Body of pancreas (tissue), 4 donors: ENCODE measurements at regions not wholly inside any gene's neighbourhood (a gene's known extent, or its start where the extent isn't known, plus 50 kb on each side); places are given as distances from the start of the nearest gene placed in this dataset.

ENCODE experiments used
- ATAC-seq: fragments of 150-250 bp; one replicate; pipeline ENCODE4 v1.9.1; 2016
- DNase-seq, 4 donors: peaks; one replicate each; pipeline ENCODE4 v3.0.0-alpha.2; 2019
- H3K27ac ChIP-seq, 4 donors: fragments of 200-600 bp; sonication (generic); 1 replicate in 3 of 4; 2 replicates in 1 of 4; pipeline versions ENCODE4 v1.5.1 to v1.6.1; 2016 to 2019; ENCODE audit warnings: mild to moderate bottlenecking in 1 of 4, mixed read lengths in 1 of 4, moderate library complexity in 1 of 4
- H3K27me3 ChIP-seq, 2 donors: fragments of 200-600 bp; sonication (generic); one replicate each; pipeline ENCODE4 v1.6.0; 2016; ENCODE audit warnings: mild to moderate bottlenecking in 1 of 2
- H3K36me3 ChIP-seq, 2 donors: fragments of 200-600 bp; sonication (generic); replicated peaks in 1 of 2; 2 replicates each; pipeline ENCODE4 v1.5.1; 2016; ENCODE audit warnings: low read depth in 2 of 2; ENCODE audit not compliant: insufficient read depth in 1 of 2
- H3K4me1 ChIP-seq: fragments of 200-600 bp; sonication (generic); one replicate; pipeline ENCODE4 v1.6.0; 2016
- H3K4me3 ChIP-seq, 2 donors: fragments of 200-600 bp; sonication (generic); 1 replicate in 1 of 2; 2 replicates in 1 of 2; pipeline ENCODE4 v1.5.1; 2016 to 2019
- H3K9me3 ChIP-seq, 3 donors: fragments of 200-600 bp; sonication (generic); 1 replicate in 2 of 3; 2 replicates in 1 of 3; pipeline ENCODE4 v1.5.1; 2016
- CTCF ChIP-seq, 7 experiments: fragments of 450-650 bp in 4 of 7; fragments of 200-600 bp in 3 of 7; sonication (generic) in 3 of 7; IDR thresholded peaks; one replicate each; pipeline ENCODE4 v1.5.1; 2016 to 2019; ENCODE audit warnings: antibody characterized with exemption in 7 of 7
- POLR2A ChIP-seq, 3 donors: fragments of 450-650 bp; IDR thresholded peaks; one replicate each; pipeline ENCODE4 v1.6.1; 2016; ENCODE audit warnings: antibody characterized with exemption in 3 of 3, mild to moderate bottlenecking in 2 of 3
- WGBS, 2 donors: methylation state at CpG; one replicate each; pipeline ENCODE4 v1.1.5; 2017; 5-methylcytosine and 5-hydroxymethylcytosine counted together
- intact Hi-C: fragments of 100-400 bp; cut with DNase I; formaldehyde crosslinking; loops from one replicate; pipeline ENCODE4 v1.15.1; 2023

GRCh38 chr14:55942826-55943225 is 175.4 kb upstream of the PELI2 start:
- Histone ChIP-seq H3K4me3 (no peak overlapping the region), H3K36me3 (no peaks in the 10 kb centered on the region), H3K27me3 (no peaks in the 10 kb centered on the region), H3K27ac (no peak overlapping the region), H3K4me1 (peaks cover 13% of the 10 kb centered on the region), H3K9me3 (no peaks in the 10 kb centered on the region)
- DNase-seq (no peak), ATAC-seq (no peak)
- TF ChIP-seq CTCF (IDR thresholded peaks at IDR 0.05) = no peak
- no peak for TF ChIP-seq POLR2A (IDR thresholded peaks at IDR 0.05)
- intact Hi-C loops = no loop called here
- WGBS, 2 donors = 100% methylated on average over 1 of the region's 1 CpG

GRCh38 chr14:55944757-55945156 is 173.5 kb upstream of the PELI2 start:
- Histone ChIP-seq H3K4me1 (peaks cover 13% of the 10 kb centered on the region), H3K36me3 (no peaks in the 10 kb centered on the region), H3K27ac (no peak overlapping the region), H3K27me3 (no peaks in the 10 kb centered on the region), H3K4me3 (no peak overlapping the region), H3K9me3 (no peaks in the 10 kb centered on the region)
- ATAC-seq (no peak), DNase-seq (no peak)
- TF ChIP-seq CTCF (IDR thresholded peaks at IDR 0.05) (no peak), POLR2A (IDR thresholded peaks at IDR 0.05) (no peak)
- WGBS, 2 donors = 83 to 94% methylated on average over 3 of the region's 3 CpGs
- intact Hi-C loops = no loop called here

- Histone ChIP-seq H3K4me1 (peaks cover 13% of the 10 kb centered on the region), H3K27ac (no peak overlapping the region), H3K9me3 (no peaks in the 10 kb centered on the region), H3K4me3 (no peak overlapping the region), H3K36me3 (no peaks in the 10 kb centered on the region), H3K27me3 (no peaks in the 10 kb centered on the region)
- 72 to 93% methylated on average over 2 of the region's 2 CpGs for WGBS, 2 donors
- no peak for ATAC-seq
- no peak for DNase-seq
- TF ChIP-seq CTCF (IDR thresholded peaks at IDR 0.05) (no peak), POLR2A (IDR thresholded peaks at IDR 0.05) (no peak)
- intact Hi-C loops = no loop called here
These were observed 172.0 kb upstream of the PELI2 start for GRCh38 chr14:55946231-55946630.

DNA sequence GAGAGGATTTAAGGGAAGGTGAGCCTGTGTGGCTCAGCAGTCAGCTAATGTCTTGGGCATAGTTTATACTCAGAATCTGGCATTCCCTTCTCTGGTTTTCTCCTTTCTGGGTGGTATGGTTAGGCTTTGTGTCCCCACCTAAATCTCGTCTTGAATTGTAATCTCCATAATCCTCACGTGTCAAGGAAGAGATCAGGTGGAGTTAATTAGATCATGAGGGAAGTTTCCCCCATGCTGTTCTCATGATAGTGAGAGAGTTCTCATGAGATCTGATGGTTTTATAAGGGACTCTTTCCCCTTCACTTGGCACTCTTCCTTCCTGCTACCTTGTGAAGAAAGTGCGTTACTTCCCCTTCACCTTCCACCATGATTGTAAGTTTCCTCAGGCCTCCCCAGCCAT is 169.8 kb upstream of the PELI2 start:
- H3K4me1 ChIP-seq = no peaks in the 10 kb centered on the region
- no peak for DNase-seq
- WGBS, 2 donors = 91 to 92% methylated on average over 3 of the region's 3 CpGs

More for the DNA sequence above, 169.8 kb upstream of the PELI2 start:
- no peaks in the 10 kb centered on the region for H3K27me3 ChIP-seq
- no peaks in the 10 kb centered on the region for H3K9me3 ChIP-seq
- TF ChIP-seq POLR2A (IDR thresholded peaks at IDR 0.05) (no peak), CTCF (IDR thresholded peaks at IDR 0.05) (no peak)
- no peak for ATAC-seq
- no peak overlapping the region for H3K27ac ChIP-seq
- intact Hi-C loops = no loop called here
- H3K36me3 ChIP-seq = no peaks in the 10 kb centered on the region
- no peak overlapping the region for H3K4me3 ChIP-seq
